Endothelial cell of umbilical vein (primary cell): ENCODE measurements at regions not wholly inside any gene's neighbourhood (a gene's known extent, or its start where the extent isn't known, plus 50 kb on each side); places are given as distances from the start of the nearest gene placed in this dataset.

Experiments used
- BruUV-seq: library from RNA; stranded (reverse); fragments of 400-500 nt; replicated peaks from 2 replicates; lab custom pipeline; 2021; lab: Mats Ljungman, UMichigan
- CTCF ChIA-PET: fragments of 300-600, 350-600 bp; sonication (Branson Sonifier 250); formaldehyde crosslinking; loops from one replicate; lab custom pipeline; 2021; ENCODE audit warnings: antibody characterized with exemption, inconsistent platforms; lab: Charles Lee
- POLR2A ChIA-PET: fragments of 300-600, 350-600 bp; sonication (Branson Sonifier 250); formaldehyde crosslinking; loops from one replicate; lab custom pipeline; 2021; ENCODE audit warnings: antibody characterized with exemption, inconsistent platforms; lab: Charles Lee
- DNase-seq: peaks from one replicate; pipeline ENCODE4 v3.0.0-alpha.2; 2011; ENCODE audit warnings: low read depth, low spot score
- FAIRE-seq: peaks from 2 replicates; lab custom pipeline; 2011; peaks lifted over from hg19 to GRCh38; lab: Jason Lieb, UNC
- H2AFZ ChIP-seq: 2 replicates; pipeline ENCODE4 v1.6.0; 2012; ENCODE audit warnings: low read depth, low read length, control low read depth, inconsistent platforms
- H3K27ac ChIP-seq: 2 replicates; pipeline ENCODE4 v1.5.1; 2011; ENCODE audit warnings: low read depth, mild to moderate bottlenecking, control low read depth, low read length, moderate library complexity; ENCODE audit not compliant: insufficient read depth
- H3K27me3 ChIP-seq, 2 experiments: 2 replicates each; pipeline versions ENCODE4 v1.6.0 to v1.6.1; 2011; ENCODE audit warnings: low read length in 2 of 2, mixed read lengths in 1 of 2; ENCODE audit not compliant: control insufficient read depth in 2 of 2, insufficient read depth in 2 of 2
- H3K36me3 ChIP-seq, 2 experiments: 2 replicates in 1 of 2; 3 replicates in 1 of 2; pipeline ENCODE4 v1.5.1; 2011; ENCODE audit warnings: low read length in 2 of 2, mild to moderate bottlenecking in 1 of 2, moderate library complexity in 1 of 2; ENCODE audit not compliant: control insufficient read depth in 2 of 2, insufficient read depth in 2 of 2; ENCODE audit errors: extremely low read depth in 1 of 2
- H3K4me1 ChIP-seq: 3 replicates; pipeline ENCODE4 v1.5.1; 2011; ENCODE audit warnings: mild to moderate bottlenecking, low read length; ENCODE audit not compliant: control insufficient read depth, insufficient read depth; ENCODE audit errors: extremely low read depth
- H3K4me2 ChIP-seq: 2 replicates; pipeline ENCODE4 v1.6.1; 2011; ENCODE audit warnings: low read length, control low read depth, mixed read lengths; ENCODE audit not compliant: insufficient read depth
- H3K4me3 ChIP-seq, 3 experiments: fragments of 200-600 bp in 1 of 3; sonication (generic), shearing (Covaris generic) in 1 of 3; replicated peaks in 1 of 3; 2 replicates each; pipeline ENCODE4 v1.5.1; 2011 to 2016; ENCODE audit warnings: control low read depth in 3 of 3, low read length in 3 of 3, mild to moderate bottlenecking in 2 of 3, inconsistent platforms in 1 of 3, low read depth in 1 of 3, moderate library complexity in 1 of 3; ENCODE audit not compliant: insufficient read depth in 1 of 3
- H3K79me2 ChIP-seq: 2 replicates; pipeline ENCODE4 v1.6.0; 2012; ENCODE audit warnings: low read length, inconsistent platforms; ENCODE audit not compliant: control insufficient read depth, insufficient read depth
- H3K9ac ChIP-seq: replicated peaks from 2 replicates; pipeline ENCODE3; 2011; ENCODE audit warnings: low read length, control low read depth; ENCODE audit not compliant: insufficient read depth; ENCODE audit errors: extremely low read depth
- H3K9me1 ChIP-seq: replicated peaks from 3 replicates; pipeline ENCODE4 v1.6.0; 2011; ENCODE audit warnings: mild to moderate bottlenecking, low read length; ENCODE audit not compliant: control insufficient read depth, insufficient read depth; ENCODE audit errors: extremely low read depth
- H3K9me3 ChIP-seq: replicated peaks from 2 replicates; pipeline ENCODE4 v1.5.1; 2012; ENCODE audit warnings: low read length, inconsistent platforms; ENCODE audit not compliant: control insufficient read depth, insufficient read depth
- H4K20me1 ChIP-seq: replicated peaks from 2 replicates; pipeline ENCODE3; 2011; ENCODE audit warnings: mild to moderate bottlenecking, low read length; ENCODE audit not compliant: control insufficient read depth, insufficient read depth; ENCODE audit errors: extremely low read depth
- CTCF ChIP-seq, 2 donors: IDR thresholded peaks; 1 replicate in 1 of 2; 2 replicates in 1 of 2; pipeline ENCODE4 v1.5.1; 2011; ENCODE audit warnings: low read length in 2 of 2, mild to moderate bottlenecking in 2 of 2, moderate library complexity in 2 of 2, control low read depth in 1 of 2, inconsistent platforms in 1 of 2, low read depth in 1 of 2; ENCODE audit not compliant: insufficient read depth in 1 of 2; ENCODE audit errors: extremely low read depth in 1 of 2
- EZH2 ChIP-seq: IDR thresholded peaks from 2 replicates; pipeline ENCODE4 v1.6.1; 2012; ENCODE audit warnings: borderline replicate concordance, low read depth, mild to moderate bottlenecking, moderate library complexity, low read length, inconsistent platforms; ENCODE audit not compliant: severe bottlenecking
- FOS ChIP-seq: IDR thresholded peaks from 2 replicates; pipeline ENCODE4 v1.6.1; 2011; ENCODE audit warnings: mild to moderate bottlenecking, low read length, moderate library complexity, borderline replicate concordance; ENCODE audit not compliant: insufficient read depth
- GATA2 ChIP-seq: IDR thresholded peaks from 2 replicates; pipeline ENCODE4 v1.7.0; 2011; ENCODE audit warnings: low read depth, mild to moderate bottlenecking, moderate library complexity, mixed read lengths, low read length; ENCODE audit not compliant: insufficient read length, insufficient read depth
- JUN ChIP-seq: IDR thresholded peaks from 2 replicates; pipeline ENCODE4 v1.6.1; 2011; ENCODE audit warnings: borderline replicate concordance, low read depth; ENCODE audit not compliant: insufficient read length, insufficient read depth
- MAX ChIP-seq: IDR thresholded peaks from 2 replicates; pipeline ENCODE4 v1.6.1; 2011; ENCODE audit not compliant: insufficient read depth, insufficient read length
- MYC ChIP-seq: IDR thresholded peaks from one replicate; pipeline ENCODE4 v1.6.1; 2011; ENCODE audit warnings: mild to moderate bottlenecking, low read depth, low read length
- POLR2A ChIP-seq: IDR thresholded peaks from 2 replicates; pipeline ENCODE4 v1.6.1; 2012; ENCODE audit warnings: low read depth, mild to moderate bottlenecking, control low read depth, low read length
- POLR2AphosphoS5 ChIP-seq: IDR thresholded peaks from 2 replicates; pipeline ENCODE4 v1.6.1; 2012; ENCODE audit warnings: low read depth, mild to moderate bottlenecking, control low read depth, low read length, moderate library complexity; ENCODE audit not compliant: insufficient read depth
- dilution Hi-C: fragments of 300-500 bp; cut with MboI; formaldehyde crosslinking; loops from one replicate; pipeline ENCODE4 v1.15.0; 2019; ENCODE audit warnings: low sequenced_read_pairs; ENCODE audit not compliant: extremely low pct_ligation_motif_present
- intact Hi-C: fragments of 100-400 bp; cut with micrococcal nuclease; formaldehyde crosslinking; loops from one replicate; pipeline ENCODE4 v1.10.0; 2022

- dilution Hi-C loops = no loop called here
- POLR2A ChIA-PET = no interaction called here
Measured at GRCh38 chrX:121245763-121246162, 198.4 kb downstream of the GLUD2 start.

More at GRCh38 chrX:121245763-121246162, 198.4 kb downstream of the GLUD2 start:
- no peaks in the 10 kb centered on the region for H4K20me1 ChIP-seq
- H3K4me1 ChIP-seq = no peaks in the 10 kb centered on the region
- H3K9me3 ChIP-seq = no peaks in the 10 kb centered on the region
- TF ChIP-seq FOS (no peak), MAX (no peak), CTCF (IDR thresholded peaks at IDR 0.05; ENCODE audit: extremely low read depth in 1 of 2, insufficient read depth in 1 of 2, low read depth in 1 of 2, low read length in 2 of 2) (no peak), MYC (no peak), JUN (no peak), EZH2 (no peak), POLR2AphosphoS5 (no peak), GATA2 (no peak), POLR2A (no peak)
- FAIRE-seq (no peak), DNase-seq (no peak)
- H3K4me3 ChIP-seq = no peak overlapping the region
- no peaks in the 10 kb centered on the region for H3K9me1 ChIP-seq
- H2AFZ ChIP-seq = no peak overlapping the region
- no peak overlapping the region for H3K4me2 ChIP-seq
- H3K79me2 ChIP-seq = no peaks in the 10 kb centered on the region
- no peak overlapping the region for H3K27ac ChIP-seq
- no TSS peak for BruUV-seq
- H3K9ac ChIP-seq = no peak overlapping the region
- no peaks in the 10 kb centered on the region for H3K27me3 ChIP-seq
- CTCF ChIA-PET = no interaction called here
- H3K36me3 ChIP-seq = no peaks in the 10 kb centered on the region
- intact Hi-C loops = no loop called here
